SK-N-SH (cell line): ENCODE measurements at regions not wholly inside any gene's neighbourhood (a gene's known extent, or its start where the extent isn't known, plus 50 kb on each side); places are given as distances from the start of the nearest gene placed in this dataset.

ENCODE experiments used
- CTCF ChIA-PET: fragments of 300-600, 350-600 bp; formaldehyde crosslinking; extraction: SDS; loops from one replicate; lab custom pipeline; 2021; lab: Yijun Ruan, JAX
- POLR2A ChIA-PET: fragments of 350-600 bp; sonication (Branson Sonifier 250); formaldehyde crosslinking; extraction: SDS; loops from one replicate; lab custom pipeline; 2020; ENCODE audit warnings: antibody characterized with exemption, inconsistent platforms; lab: Yijun Ruan, JAX
- DNase-seq: peaks from one replicate; pipeline ENCODE4 v3.0.0; 2012
- H2AFZ ChIP-seq: fragments of 200-600 bp; sonication (generic); 2 replicates; pipeline ENCODE4 v1.8.1; 2016; ENCODE audit warnings: antibody characterized with exemption, mild to moderate bottlenecking, low read depth
- H3F3A ChIP-seq: fragments of 200-600 bp; sonication (generic); replicated peaks from 2 replicates; pipeline ENCODE3; 2016; ENCODE audit warnings: antibody characterized with exemption, mild to moderate bottlenecking; ENCODE audit not compliant: insufficient read depth
- H3K27ac ChIP-seq, 2 experiments: fragments of 200-500 bp in 1 of 2; fragments of 200-600 bp in 1 of 2; sonication (Bioruptor generic) in 1 of 2; sonication (generic), shearing (Covaris generic) in 1 of 2; 2 replicates each; pipeline versions ENCODE4 v1.5.1 to v1.6.1; 2014 to 2016; ENCODE audit warnings: low read depth in 2 of 2, inconsistent platforms in 1 of 2, low read length in 1 of 2, mild to moderate bottlenecking in 1 of 2, mixed read lengths in 1 of 2
- H3K27me3 ChIP-seq: fragments of 200-600 bp; sonication (generic), shearing (Covaris generic); 2 replicates; pipeline ENCODE4 v1.6.1; 2016; ENCODE audit warnings: mixed run types; ENCODE audit not compliant: insufficient read depth
- H3K36me3 ChIP-seq, 2 experiments: fragments of 200-500 bp in 1 of 2; fragments of 200-600 bp in 1 of 2; sonication (Bioruptor generic) in 1 of 2; sonication (generic) in 1 of 2; replicated peaks in 1 of 2; 2 replicates each; pipeline versions ENCODE3 to v1.5.1; 2014 to 2016; ENCODE audit warnings: low read length in 1 of 2, mild to moderate bottlenecking in 1 of 2; ENCODE audit not compliant: insufficient read depth in 2 of 2, control insufficient read depth in 1 of 2
- H3K4me1 ChIP-seq, 2 experiments: fragments of 200-500 bp in 1 of 2; fragments of 200-600 bp in 1 of 2; sonication (Bioruptor generic) in 1 of 2; sonication (generic), shearing (Covaris generic) in 1 of 2; 2 replicates each; pipeline versions ENCODE4 v1.5.1 to v1.6.1; 2014 to 2016; ENCODE audit warnings: low read depth in 1 of 2, low read length in 1 of 2, mixed run types in 1 of 2; ENCODE audit not compliant: insufficient read depth in 2 of 2, control insufficient read depth in 1 of 2
- H3K4me2 ChIP-seq: fragments of 200-600 bp; sonication (generic), shearing (Covaris generic); 2 replicates; pipeline ENCODE4 v1.6.1; 2017; ENCODE audit warnings: mixed run types
- H3K4me3 ChIP-seq, 2 experiments: fragments of 200-500 bp in 1 of 2; fragments of 200-600 bp in 1 of 2; sonication (Bioruptor generic) in 1 of 2; sonication (generic), shearing (Covaris generic) in 1 of 2; 2 replicates each; pipeline versions ENCODE4 v1.5.1 to v1.8.1; 2014 to 2016; ENCODE audit warnings: low read depth in 2 of 2, inconsistent platforms in 1 of 2, low read length in 1 of 2, mild to moderate bottlenecking in 1 of 2, mixed read lengths in 1 of 2, moderate library complexity in 1 of 2
- H3K79me2 ChIP-seq: fragments of 200-600 bp; sonication (generic); 2 replicates; pipeline ENCODE4 v1.8.1; 2017; ENCODE audit warnings: mild to moderate bottlenecking; ENCODE audit not compliant: insufficient read depth
- H3K9ac ChIP-seq: fragments of 200-600 bp; sonication (generic); 2 replicates; pipeline ENCODE4 v1.6.1; 2017; ENCODE audit warnings: mixed run types
- H3K9me2 ChIP-seq: fragments of 200-600 bp; sonication (generic); 2 replicates; pipeline ENCODE4 v1.6.1; 2017; ENCODE audit warnings: mixed run types
- H3K9me3 ChIP-seq: fragments of 200-600 bp; sonication (generic); 2 replicates; pipeline ENCODE4 v1.6.1; 2017; ENCODE audit warnings: mixed run types, mild to moderate bottlenecking, moderate library complexity
- H4K20me1 ChIP-seq: fragments of 200-600 bp; sonication (generic); 2 replicates; pipeline ENCODE4 v1.6.1; 2017; ENCODE audit warnings: mild to moderate bottlenecking, mixed run types; ENCODE audit not compliant: insufficient read depth
- CHD2 ChIP-seq: fragments of 150-350 bp; IDR thresholded peaks from 2 replicates; pipeline ENCODE4 v1.6.1; 2018; ENCODE audit warnings: low read length; ENCODE audit not compliant: partially characterized antibody
- ELF1 ChIP-seq: IDR thresholded peaks from 2 replicates; pipeline ENCODE4 v1.4.0; 2012
- EP300 ChIP-seq, 2 experiments: IDR thresholded peaks; 2 replicates each; pipeline versions ENCODE4 v1.4.0 to v1.6.1; 2012; ENCODE audit warnings: borderline replicate concordance in 1 of 2, low read depth in 1 of 2, low read length in 1 of 2
- EZH2phosphoT487 ChIP-seq: fragments of 200-600 bp; sonication (generic); IDR thresholded peaks from 2 replicates; pipeline ENCODE4 v1.6.1; 2017; ENCODE audit warnings: low read depth, mixed run types, mild to moderate bottlenecking, antibody characterized with exemption, moderate library complexity, borderline replicate concordance
- FOSL2 ChIP-seq: IDR thresholded peaks from 2 replicates; pipeline ENCODE4 v1.4.0; 2012; ENCODE audit warnings: low read depth, mild to moderate bottlenecking, moderate library complexity, borderline replicate concordance
- FOXJ3 ChIP-seq: sonication (generic); formaldehyde crosslinking; IDR thresholded peaks from 2 replicates; pipeline ENCODE4 v1.5.1; 2020; ENCODE audit warnings: mild to moderate bottlenecking, missing genetic modification reagents
- FOXM1 ChIP-seq: IDR thresholded peaks from 2 replicates; pipeline ENCODE4 v1.4.0; 2012; ENCODE audit warnings: low read depth, mild to moderate bottlenecking
- GATA2 ChIP-seq: sonication (generic); formaldehyde crosslinking; IDR thresholded peaks from 2 replicates; pipeline ENCODE4 v1.5.0; 2020; ENCODE audit warnings: mild to moderate bottlenecking, missing genetic modification reagents
- JUND ChIP-seq: IDR thresholded peaks from 2 replicates; pipeline ENCODE4 v1.4.0; 2012
- MXI1 ChIP-seq: IDR thresholded peaks from 2 replicates; pipeline ENCODE4 v1.6.1; 2012; ENCODE audit warnings: mild to moderate bottlenecking, low read depth, low read length, improper control_type of control experiment
- NRF1 ChIP-seq: IDR thresholded peaks from 2 replicates; pipeline ENCODE4 v1.6.1; 2012; ENCODE audit warnings: low read depth, mild to moderate bottlenecking, low read length
- POLR2AphosphoS5 ChIP-seq: IDR thresholded peaks from 2 replicates; pipeline ENCODE4 v1.6.1; 2012; ENCODE audit warnings: low read depth, low read length
- RAD21 ChIP-seq: IDR thresholded peaks from 2 replicates; pipeline ENCODE4 v1.6.1; 2012; ENCODE audit warnings: mild to moderate bottlenecking, low read length
- RCOR1 ChIP-seq: fragments of 150-350 bp; IDR thresholded peaks from 2 replicates; pipeline ENCODE4 v1.6.1; 2017; ENCODE audit warnings: antibody characterized with exemption, low read length
- RFX5 ChIP-seq: IDR thresholded peaks from 2 replicates; pipeline ENCODE4 v1.6.1; 2012; ENCODE audit warnings: mild to moderate bottlenecking, improper control_type of control experiment, low read length
- RXRA ChIP-seq: IDR thresholded peaks from 2 replicates; pipeline ENCODE4 v1.4.0; 2012; ENCODE audit warnings: low read depth, mild to moderate bottlenecking, borderline replicate concordance
- USF2 ChIP-seq: fragments of 150-350 bp; IDR thresholded peaks from 2 replicates; pipeline ENCODE4 v1.6.1; 2017; ENCODE audit warnings: antibody characterized with exemption, low read length, low read depth, borderline replicate concordance
- YY1 ChIP-seq: IDR thresholded peaks from 2 replicates; pipeline ENCODE4 v1.4.0; 2012; ENCODE audit warnings: low read depth, mild to moderate bottlenecking
- ZBTB33 ChIP-seq: IDR thresholded peaks from 2 replicates; pipeline ENCODE4 v1.4.0; 2012; ENCODE audit warnings: low read depth, borderline replicate concordance
- WGBS: methylation state at CpG from one replicate; pipeline ENCODE4 v1.1.6; 2017; ENCODE audit warnings: low lambda C conversion rate; 5-methylcytosine and 5-hydroxymethylcytosine counted together
- TF ChIP-seq, protein P1 (sequence below): fragments of 150-350 bp; IDR thresholded peaks from 2 replicates; pipeline ENCODE4 v1.6.1; 2016; ENCODE audit warnings: mild to moderate bottlenecking, low read depth, low read length
- TF ChIP-seq, protein P2 (sequence below): fragments of 200-600 bp; sonication (generic); IDR thresholded peaks from 2 replicates; pipeline ENCODE4 v1.6.1; 2017; ENCODE audit warnings: antibody characterized with exemption, mild to moderate bottlenecking, moderate library complexity
- TF ChIP-seq, protein P3 (sequence below): IDR thresholded peaks from 2 replicates; pipeline ENCODE4; 2012

DNA sequence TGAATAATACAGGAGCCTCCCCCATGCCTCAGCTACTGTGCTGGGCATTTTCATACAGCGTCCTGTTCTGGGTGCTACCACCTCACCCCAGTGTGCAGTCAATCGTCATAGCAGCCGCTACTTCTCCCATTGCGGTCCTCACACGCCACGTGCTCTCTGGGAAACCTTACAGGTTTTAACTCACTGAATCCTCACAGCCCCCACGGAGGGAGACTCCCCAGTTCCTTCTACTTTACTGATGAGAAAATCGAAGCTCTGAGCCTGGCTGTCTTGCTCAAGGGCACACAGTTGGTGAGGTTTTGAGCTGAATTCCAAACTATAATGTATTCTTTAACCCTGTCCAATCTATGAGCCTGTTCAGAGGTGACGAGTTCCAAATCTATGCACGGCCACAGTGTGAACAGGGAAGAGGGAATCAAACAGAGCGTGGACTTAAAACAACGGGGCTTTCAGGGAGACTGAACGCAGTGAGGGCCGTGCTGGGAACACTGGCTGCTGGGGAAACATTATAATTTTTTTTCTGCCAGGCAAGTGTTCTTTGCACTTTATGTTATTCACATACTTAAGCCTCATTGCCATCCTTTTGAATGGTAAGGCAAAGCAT lies 421.5 kb downstream of the BRD1 start:
- no peaks in the 10 kb centered on the region for H3K4me1 ChIP-seq
- no peaks in the 10 kb centered on the region for H3K79me2 ChIP-seq
- 10% methylated on average over 11 of the region's 14 CpGs for WGBS
- no peak overlapping the region for H3K4me3 ChIP-seq
- no peak overlapping the region for H3K27ac ChIP-seq
- H3K4me2 ChIP-seq = no peak overlapping the region
- TF ChIP-seq RXRA (no peak), RFX5 (no peak), MXI1 (no peak), RAD21 (no peak), YY1 (no peak), POLR2AphosphoS5 (no peak), USF2 (no peak)
- TF ChIP-seq, protein P1, sequence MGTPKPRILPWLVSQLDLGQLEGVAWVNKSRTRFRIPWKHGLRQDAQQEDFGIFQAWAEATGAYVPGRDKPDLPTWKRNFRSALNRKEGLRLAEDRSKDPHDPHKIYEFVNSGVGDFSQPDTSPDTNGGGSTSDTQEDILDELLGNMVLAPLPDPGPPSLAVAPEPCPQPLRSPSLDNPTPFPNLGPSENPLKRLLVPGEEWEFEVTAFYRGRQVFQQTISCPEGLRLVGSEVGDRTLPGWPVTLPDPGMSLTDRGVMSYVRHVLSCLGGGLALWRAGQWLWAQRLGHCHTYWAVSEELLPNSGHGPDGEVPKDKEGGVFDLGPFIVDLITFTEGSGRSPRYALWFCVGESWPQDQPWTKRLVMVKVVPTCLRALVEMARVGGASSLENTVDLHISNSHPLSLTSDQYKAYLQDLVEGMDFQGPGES = no peak
- no peak for DNase-seq
- H3K9ac ChIP-seq = no peak overlapping the region
- no peaks in the 10 kb centered on the region; the same call in 1 of the 2 replicates for H3K27me3 ChIP-seq
- CTCF ChIA-PET = no interaction called here
- H4K20me1 ChIP-seq = no peaks in the 10 kb centered on the region
- no peaks in the 10 kb centered on the region for H3K9me3 ChIP-seq
- no peaks in the 10 kb centered on the region for H3F3A ChIP-seq
- no peaks in the 10 kb centered on the region for H3K36me3 ChIP-seq
- no peaks in the 10 kb centered on the region for H3K9me2 ChIP-seq
- H2AFZ ChIP-seq = no peak overlapping the region
- POLR2A ChIA-PET = no interaction called here

- H4K20me1 ChIP-seq = no peaks in the 10 kb centered on the region
- ChIA-PET CTCF (no interaction called here), POLR2A (no interaction called here)
- no peaks in the 10 kb centered on the region for H3K9me2 ChIP-seq
- H3K27ac ChIP-seq = no peak overlapping the region
- H2AFZ ChIP-seq = no peak overlapping the region
- no peak for DNase-seq
- H3K9ac ChIP-seq = no peak overlapping the region
- H3K9me3 ChIP-seq = no peaks in the 10 kb centered on the region
- no peak overlapping the region for H3K4me2 ChIP-seq
- no peaks in the 10 kb centered on the region for H3K36me3 ChIP-seq
- no peaks in the 10 kb centered on the region for H3K4me1 ChIP-seq
- no peaks in the 10 kb centered on the region for H3K79me2 ChIP-seq
- TF ChIP-seq, protein P2, sequence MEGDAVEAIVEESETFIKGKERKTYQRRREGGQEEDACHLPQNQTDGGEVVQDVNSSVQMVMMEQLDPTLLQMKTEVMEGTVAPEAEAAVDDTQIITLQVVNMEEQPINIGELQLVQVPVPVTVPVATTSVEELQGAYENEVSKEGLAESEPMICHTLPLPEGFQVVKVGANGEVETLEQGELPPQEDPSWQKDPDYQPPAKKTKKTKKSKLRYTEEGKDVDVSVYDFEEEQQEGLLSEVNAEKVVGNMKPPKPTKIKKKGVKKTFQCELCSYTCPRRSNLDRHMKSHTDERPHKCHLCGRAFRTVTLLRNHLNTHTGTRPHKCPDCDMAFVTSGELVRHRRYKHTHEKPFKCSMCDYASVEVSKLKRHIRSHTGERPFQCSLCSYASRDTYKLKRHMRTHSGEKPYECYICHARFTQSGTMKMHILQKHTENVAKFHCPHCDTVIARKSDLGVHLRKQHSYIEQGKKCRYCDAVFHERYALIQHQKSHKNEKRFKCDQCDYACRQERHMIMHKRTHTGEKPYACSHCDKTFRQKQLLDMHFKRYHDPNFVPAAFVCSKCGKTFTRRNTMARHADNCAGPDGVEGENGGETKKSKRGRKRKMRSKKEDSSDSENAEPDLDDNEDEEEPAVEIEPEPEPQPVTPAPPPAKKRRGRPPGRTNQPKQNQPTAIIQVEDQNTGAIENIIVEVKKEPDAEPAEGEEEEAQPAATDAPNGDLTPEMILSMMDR = no peak
- TF ChIP-seq GATA2 (CRISPR knock-in tag) (no peak), EZH2phosphoT487 (no peak), FOXJ3 (CRISPR knock-in tag) (no peak), POLR2AphosphoS5 (no peak), RFX5 (no peak), NRF1 (no peak), EP300 (IDR thresholded peaks at IDR 0.05; ENCODE audit: borderline replicate concordance in 1 of 2, low read depth in 1 of 2, low read length in 1 of 2) (no peak), JUND (no peak), CHD2 (no peak), ZBTB33 (no peak), FOSL2 (no peak), ELF1 (no peak), FOXM1 (no peak), RCOR1 (no peak)
- TF ChIP-seq, protein P3, sequence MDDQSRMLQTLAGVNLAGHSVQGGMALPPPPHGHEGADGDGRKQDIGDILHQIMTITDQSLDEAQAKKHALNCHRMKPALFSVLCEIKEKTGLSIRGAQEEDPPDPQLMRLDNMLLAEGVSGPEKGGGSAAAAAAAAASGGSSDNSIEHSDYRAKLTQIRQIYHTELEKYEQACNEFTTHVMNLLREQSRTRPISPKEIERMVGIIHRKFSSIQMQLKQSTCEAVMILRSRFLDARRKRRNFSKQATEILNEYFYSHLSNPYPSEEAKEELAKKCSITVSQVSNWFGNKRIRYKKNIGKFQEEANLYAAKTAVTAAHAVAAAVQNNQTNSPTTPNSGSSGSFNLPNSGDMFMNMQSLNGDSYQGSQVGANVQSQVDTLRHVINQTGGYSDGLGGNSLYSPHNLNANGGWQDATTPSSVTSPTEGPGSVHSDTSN = no peak
- no peaks in the 10 kb centered on the region for H3F3A ChIP-seq
- 9% methylated on average over 3 of the region's 3 CpGs for WGBS
- no peaks in the 10 kb centered on the region; the same call in 1 of the 2 replicates for H3K27me3 ChIP-seq
- no peak overlapping the region for H3K4me3 ChIP-seq
Observed at GRCh38 chr22:49405590-49405989, 422.1 kb downstream of the BRD1 start.
